Kidney glomerular epithelial cell (primary cell): ENCODE measurements at regions not wholly inside any gene's neighbourhood (a gene's known extent, or its start where the extent isn't known, plus 50 kb on each side); places are given as distances from the start of the nearest gene placed in this dataset.

Experiments used
- DNase-seq: peaks from one replicate; lab custom pipeline; 2025; lab: John Stamatoyannopoulos, UW

- DNase-seq: no peak
Measured at GRCh38 chr17:70791748-70792443, 622.6 kb downstream of the KCNJ2 start.

- DNase-seq: no peak
Measured at GRCh38 chr17:70794738-70795137, 625.4 kb downstream of the KCNJ2 start.

- no peak for DNase-seq
Measured at GRCh38 chr17:70795620-70796019, 626.3 kb downstream of the KCNJ2 start.

GRCh38 chr17:70796757-70797156 is 627.4 kb downstream of the KCNJ2 start:
- no peak for DNase-seq

- no peak for DNase-seq
Measured at GRCh38 chr17:70797166-70797565, 627.8 kb downstream of the KCNJ2 start.

- no peak for DNase-seq
Measured at GRCh38 chr17:70804161-70804560, 634.8 kb downstream of the KCNJ2 start.

- no peak for DNase-seq
Measured at GRCh38 chr17:70808596-70808995, 639.3 kb downstream of the KCNJ2 start.

- no peak for DNase-seq
Measured at GRCh38 chr17:70810609-70811008, 641.3 kb downstream of the KCNJ2 start.

- DNase-seq: no peak
Measured at GRCh38 chr17:70813355-70813930, 644.1 kb downstream of the KCNJ2 start.

- DNase-seq: no peak
Measured at GRCh38 chr17:70819183-70819582, 649.9 kb downstream of the KCNJ2 start.

- DNase-seq: no peak
Measured at GRCh38 chr17:70820276-70820675, 650.9 kb downstream of the KCNJ2 start.

GRCh38 chr17:70825321-70826125 is 656.2 kb downstream of the KCNJ2 start:
- DNase-seq: no peak

GRCh38 chr17:70829876-70830275 is 660.5 kb downstream of the KCNJ2 start:
- DNase-seq: no peak

GRCh38 chr17:70834039-70834438 is 664.7 kb downstream of the KCNJ2 start:
- DNase-seq: no peak

- peak; percentile 80 for DNase-seq
Measured at GRCh38 chr17:70848785-70849184, 679.5 kb downstream of the KCNJ2 start.

- DNase-seq: no peak
Measured at GRCh38 chr17:70855401-70856054, 686.2 kb downstream of the KCNJ2 start.

GRCh38 chr17:70857351-70857750 is 688.0 kb downstream of the KCNJ2 start:
- no peak for DNase-seq

- DNase-seq: no peak
Measured at GRCh38 chr17:70859829-70860228, 690.5 kb downstream of the KCNJ2 start.

GRCh38 chr17:70862295-70862694 is 693.0 kb downstream of the KCNJ2 start:
- no peak for DNase-seq

GRCh38 chr17:70863436-70864248 is 694.3 kb downstream of the KCNJ2 start:
- no peak for DNase-seq

GRCh38 chr17:70865993-70866804 is 696.9 kb downstream of the KCNJ2 start:
- DNase-seq: no peak
